H1 (cell line): ENCODE measurements at regions not wholly inside any gene's neighbourhood (a gene's known extent, or its start where the extent isn't known, plus 50 kb on each side); places are given as distances from the start of the nearest gene placed in this dataset.

ENCODE experiments used
- CTCF ChIA-PET: fragments of 300-600 bp; sonication (Branson Sonifier 250); formaldehyde crosslinking; loops from one replicate; lab custom pipeline; 2021; ENCODE audit not compliant: partially characterized antibody; lab: Charles Lee
- POLR2A ChIA-PET: fragments of 300-600 bp; sonication (Branson Sonifier 250); formaldehyde crosslinking; loops from one replicate; lab custom pipeline; 2021; ENCODE audit warnings: inconsistent platforms; ENCODE audit not compliant: partially characterized antibody; lab: Charles Lee
- DNase-seq, 2 experiments: peaks; one replicate each; pipeline versions ENCODE4 v3.0.0 to v3.0.0-alpha.2; 2010 to 2022; ENCODE audit warnings: low spot score in 2 of 2, low read depth in 1 of 2, mixed read lengths in 1 of 2
- FAIRE-seq: peaks from 2 replicates; lab custom pipeline; 2011; peaks lifted over from hg19 to GRCh38; lab: Jason Lieb, UNC
- H2AFZ ChIP-seq: 2 replicates; pipeline ENCODE4 v1.8.1; 2012; ENCODE audit warnings: low read length, inconsistent platforms
- H2AK5ac ChIP-seq: 2 replicates; pipeline ENCODE4 v1.6.1; 2013; ENCODE audit warnings: low read depth, low read length
- H2BK120ac ChIP-seq: replicated peaks from 2 replicates; pipeline ENCODE3; 2013; ENCODE audit warnings: low read depth, low read length, inconsistent platforms
- H2BK12ac ChIP-seq: 2 replicates; pipeline ENCODE4 v1.6.1; 2013; ENCODE audit warnings: low read depth, low read length
- H2BK15ac ChIP-seq: 2 replicates; pipeline ENCODE4 v1.6.1; 2013; ENCODE audit warnings: low read length
- H2BK20ac ChIP-seq: 2 replicates; pipeline ENCODE4 v1.6.1; 2013; ENCODE audit warnings: low read length
- H2BK5ac ChIP-seq: 2 replicates; pipeline ENCODE4 v1.6.1; 2013; ENCODE audit warnings: low read depth, low read length
- H3K14ac ChIP-seq: 2 replicates; pipeline ENCODE4 v1.6.1; 2013; ENCODE audit warnings: inconsistent platforms; ENCODE audit not compliant: insufficient read length
- H3K18ac ChIP-seq: 2 replicates; pipeline ENCODE4 v1.6.1; 2013; ENCODE audit warnings: low read length; ENCODE audit errors: extremely low read depth
- H3K23ac ChIP-seq: 2 replicates; pipeline ENCODE4 v1.6.1; 2013; ENCODE audit warnings: inconsistent platforms; ENCODE audit not compliant: insufficient read length
- H3K23me2 ChIP-seq: 2 replicates; pipeline ENCODE4 v1.6.1; 2013; ENCODE audit warnings: low read depth, low read length
- H3K27ac ChIP-seq: 2 replicates; pipeline ENCODE4 v1.6.1; 2011; ENCODE audit warnings: low read depth, low read length, inconsistent platforms
- H3K27me3 ChIP-seq, 4 experiments: replicated peaks in 1 of 4; 1 replicate in 1 of 4; 2 replicates in 3 of 4; pipeline versions ENCODE4 v1.6.1 to v1.8.1; 2011 to 2013; ENCODE audit warnings: low read length in 3 of 4, mild to moderate bottlenecking in 3 of 4, inconsistent platforms in 2 of 4, mixed read lengths in 2 of 4, moderate library complexity in 1 of 4; ENCODE audit not compliant: control insufficient read depth in 3 of 4, insufficient read depth in 3 of 4; ENCODE audit errors: extremely low read depth in 1 of 4
- H3K36me3 ChIP-seq, 4 experiments: 2 replicates each; pipeline versions ENCODE4 v1.6.1 to v1.8.1; 2011 to 2013; ENCODE audit warnings: mild to moderate bottlenecking in 4 of 4, low read length in 3 of 4, moderate library complexity in 2 of 4, control low read depth in 1 of 4, inconsistent platforms in 1 of 4; ENCODE audit not compliant: insufficient read depth in 4 of 4, control insufficient read depth in 2 of 4
- H3K4ac ChIP-seq: replicated peaks from 2 replicates; pipeline ENCODE3; 2013; ENCODE audit warnings: low read length, low read depth, mixed read lengths, inconsistent platforms; ENCODE audit not compliant: insufficient read length
- H3K4me1 ChIP-seq, 4 experiments: replicated peaks in 1 of 4; 1 replicate in 1 of 4; 2 replicates in 3 of 4; pipeline versions ENCODE4 v1.6.1 to v1.8.1; 2011 to 2013; ENCODE audit warnings: low read length in 3 of 4, inconsistent platforms in 2 of 4, mixed read lengths in 1 of 4; ENCODE audit not compliant: insufficient read depth in 4 of 4, control insufficient read depth in 3 of 4
- H3K4me2 ChIP-seq, 2 experiments: 2 replicates each; pipeline versions ENCODE4 v1.6.1 to v1.8.1; 2011 to 2013; ENCODE audit warnings: low read depth in 2 of 2, low read length in 2 of 2, control low read depth in 1 of 2, inconsistent platforms in 1 of 2, mild to moderate bottlenecking in 1 of 2; ENCODE audit not compliant: insufficient read depth in 1 of 2
- H3K4me3 ChIP-seq, 4 experiments: fragments of 200-600, 300-600 bp in 1 of 4; sonication (generic), shearing (Covaris generic), sonication (Bioruptor Twin) in 1 of 4; 2 replicates each; pipeline versions ENCODE4 v1.5.1 to v1.8.1; 2011 to 2016; ENCODE audit warnings: low read length in 4 of 4, low read depth in 3 of 4, control low read depth in 2 of 4, inconsistent platforms in 2 of 4, mild to moderate bottlenecking in 2 of 4, mixed read lengths in 1 of 4, moderate library complexity in 1 of 4; ENCODE audit not compliant: insufficient read depth in 2 of 4; ENCODE audit errors: extremely low read depth in 1 of 4
- H3K56ac ChIP-seq: replicated peaks from 2 replicates; pipeline ENCODE3; 2013; ENCODE audit warnings: low read depth, mild to moderate bottlenecking, mixed read lengths, low read length, inconsistent platforms; ENCODE audit not compliant: insufficient read length
- H3K79me1 ChIP-seq: 2 replicates; pipeline ENCODE4 v1.6.1; 2013; ENCODE audit warnings: low read depth, low read length, control low read depth
- H3K79me2 ChIP-seq, 2 experiments: 2 replicates each; pipeline versions ENCODE4 v1.6.1 to v1.8.1; 2012 to 2013; ENCODE audit warnings: low read length in 2 of 2, mild to moderate bottlenecking in 2 of 2, inconsistent platforms in 1 of 2; ENCODE audit not compliant: insufficient read depth in 2 of 2, control insufficient read depth in 1 of 2
- H3K9ac ChIP-seq, 4 experiments: replicated peaks in 1 of 4; 1 replicate in 1 of 4; 2 replicates in 3 of 4; pipeline versions ENCODE4 v1.6.1 to v1.8.1; 2011 to 2013; ENCODE audit warnings: low read depth in 3 of 4, low read length in 3 of 4, control low read depth in 2 of 4, mild to moderate bottlenecking in 2 of 4, moderate library complexity in 2 of 4, inconsistent platforms in 1 of 4; ENCODE audit errors: extremely low read depth in 1 of 4
- H3K9me3 ChIP-seq, 2 experiments: 2 replicates each; pipeline versions ENCODE4 v1.6.1 to v1.8.1; 2012 to 2013; ENCODE audit warnings: mild to moderate bottlenecking in 2 of 2, moderate library complexity in 2 of 2, control low read depth in 1 of 2, inconsistent platforms in 1 of 2, low read depth in 1 of 2, low read length in 1 of 2, mixed read lengths in 1 of 2; ENCODE audit not compliant: insufficient read depth in 2 of 2
- H4K20me1 ChIP-seq, 2 experiments: replicated peaks in 1 of 2; 2 replicates each; pipeline versions ENCODE3 to v1.8.1; 2011 to 2013; ENCODE audit warnings: inconsistent platforms in 2 of 2, low read length in 2 of 2, mild to moderate bottlenecking in 1 of 2; ENCODE audit not compliant: insufficient read depth in 2 of 2, control insufficient read depth in 1 of 2
- H4K5ac ChIP-seq: 2 replicates; pipeline ENCODE4 v1.6.1; 2013; ENCODE audit warnings: low read length, low read depth, mixed read lengths, inconsistent platforms; ENCODE audit not compliant: insufficient read length
- H4K8ac ChIP-seq: 2 replicates; pipeline ENCODE4 v1.8.0; 2013; ENCODE audit warnings: mild to moderate bottlenecking, moderate library complexity, low read length, inconsistent platforms; ENCODE audit not compliant: insufficient read depth; ENCODE audit errors: extremely low read depth
- H4K91ac ChIP-seq: replicated peaks from 2 replicates; pipeline ENCODE3; 2013; ENCODE audit warnings: low read length, mixed read lengths, inconsistent platforms; ENCODE audit not compliant: insufficient read length
- ATF3 ChIP-seq: IDR thresholded peaks from 2 replicates; pipeline ENCODE4 v1.6.1; 2011; ENCODE audit warnings: low read depth, mild to moderate bottlenecking, low read length; ENCODE audit not compliant: insufficient read depth
- HDAC6 ChIP-seq: IDR thresholded peaks from one replicate; pipeline ENCODE4 v1.7.1; 2012; ENCODE audit warnings: low read depth, mild to moderate bottlenecking, inconsistent platforms, low read length, moderate library complexity
- MAFK ChIP-seq: IDR thresholded peaks from 2 replicates; pipeline ENCODE4 v1.6.1; 2012; ENCODE audit warnings: low read depth, mild to moderate bottlenecking, improper control_type of control experiment, low read length
- MAX ChIP-seq: IDR thresholded peaks from 2 replicates; pipeline ENCODE4 v1.6.1; 2012; ENCODE audit warnings: inconsistent platforms
- POLR2A ChIP-seq, 2 experiments: IDR thresholded peaks; 1 replicate in 1 of 2; 2 replicates in 1 of 2; pipeline ENCODE4 v1.6.1; 2011; ENCODE audit warnings: low read depth in 2 of 2, low read length in 2 of 2, mild to moderate bottlenecking in 2 of 2; ENCODE audit errors: control extremely low read depth in 1 of 2
- RBBP5 ChIP-seq: IDR thresholded peaks from 2 replicates; pipeline ENCODE4 v1.7.1; 2012; ENCODE audit warnings: low read depth, mild to moderate bottlenecking, inconsistent platforms, low read length, moderate library complexity, borderline replicate concordance
- SP2 ChIP-seq: IDR thresholded peaks from 2 replicates; pipeline ENCODE4 v1.6.1; 2012; ENCODE audit warnings: mild to moderate bottlenecking, low read length, inconsistent platforms
- WGBS, 2 experiments: shearing (Covaris generic) in 1 of 2; methylation state at CpG; one replicate each; pipeline versions ENCODE4 v1.1.6 to v1.1.7; 2013 to 2015; ENCODE audit warnings: low lambda C conversion rate in 2 of 2, mixed read lengths in 2 of 2, inconsistent platforms in 1 of 2, low coverage in 1 of 2, missing lambda C conversion rate in 1 of 2; ENCODE audit not compliant: insufficient replicate concordance in 2 of 2, insufficient coverage in 1 of 2, insufficient read length in 1 of 2; ENCODE audit errors: extremely low coverage in 1 of 2, missing lambda C conversion rate in 1 of 2; 5-methylcytosine and 5-hydroxymethylcytosine counted together

GRCh38 chr10:110445871-110446270 is 51.8 kb upstream of the DUSP5 start:
- no peak overlapping the region for H3K9ac ChIP-seq
- TF ChIP-seq ATF3 (no peak), SP2 (no peak), MAFK (no peak), RBBP5 (no peak), POLR2A (IDR thresholded peaks at IDR 0.05; ENCODE audit: control extremely low read depth in 1 of 2, low read depth in 2 of 2, low read length in 2 of 2) (no peak), HDAC6 (no peak), MAX (no peak)
- no peak for DNase-seq
- no peak overlapping the region for H2AFZ ChIP-seq
- ChIA-PET CTCF (interaction anchor here (1.2 to 5.4 kb wide), 7 partner anchors 15 to 101 kb away, joined by 3 to 32 read pairs (median 4); no protein-coding TSS in a partner anchor), POLR2A (no interaction called here)
- H4K20me1 ChIP-seq: no peaks in the 10 kb centered on the region
- H4K91ac ChIP-seq: no peak overlapping the region
- H3K4me1 ChIP-seq: peaks cover 0 to 5% (median under 1%) of the 10 kb centered on the region in 4 experiments; a peak in 2 of 7 replicates
- H2BK12ac ChIP-seq: no peak overlapping the region
- no peaks in the 10 kb centered on the region for H3K79me2 ChIP-seq
- H2BK120ac ChIP-seq: no peak overlapping the region
- no peak overlapping the region for H4K8ac ChIP-seq
- no peak overlapping the region for H2BK5ac ChIP-seq
- H3K4me3 ChIP-seq: no peak overlapping the region
- no peak overlapping the region for H2AK5ac ChIP-seq
- no peak overlapping the region for H3K14ac ChIP-seq
- no peaks in the 10 kb centered on the region for H3K27me3 ChIP-seq
- no peaks in the 10 kb centered on the region for H3K23me2 ChIP-seq
- no peak overlapping the region for H3K23ac ChIP-seq
- no peak overlapping the region for H3K27ac ChIP-seq
- no peak overlapping the region for H3K4me2 ChIP-seq
- 93% methylated on average over 5 of the region's 6 CpGs; no CpG with 5 or more reads in 1 of the 2 experiments for WGBS, 2 experiments
- no peak for FAIRE-seq
- H3K18ac ChIP-seq: no peak overlapping the region
- H3K56ac ChIP-seq: no peak overlapping the region
- no peak overlapping the region for H4K5ac ChIP-seq
- no peaks in the 10 kb centered on the region for H3K79me1 ChIP-seq
- no peaks in the 10 kb centered on the region for H3K36me3 ChIP-seq
- no peak overlapping the region for H2BK20ac ChIP-seq
- H2BK15ac ChIP-seq: no peak overlapping the region
- no peak overlapping the region for H3K4ac ChIP-seq
- H3K9me3 ChIP-seq: no peaks in the 10 kb centered on the region
